B cell (primary cell): ENCODE measurements at regions not wholly inside any gene's neighbourhood (a gene's known extent, or its start where the extent isn't known, plus 50 kb on each side); places are given as distances from the start of the nearest gene placed in this dataset.

Experiments used
- ATAC-seq: fragments of 200-7000 bp; cut with Tn5 transposase; one replicate; pipeline ENCODE4 v1.10.0; 2021; ENCODE audit warnings: low read depth, mild to moderate bottlenecking, moderate number of reproducible peaks, moderate library complexity
- CTCF ChIA-PET: fragments of 350-600 bp; sonication (Branson Sonifier 250); formaldehyde crosslinking; loops from one replicate; lab custom pipeline; 2021; ENCODE audit warnings: antibody characterized with exemption, inconsistent platforms; lab: Charles Lee
- POLR2A ChIA-PET: fragments of 350-600 bp; sonication (Branson Sonifier 250); formaldehyde crosslinking; loops from one replicate; lab custom pipeline; 2021; ENCODE audit warnings: antibody characterized with exemption; lab: Charles Lee
- DNase-seq: peaks from one replicate; pipeline ENCODE4 v3.0.0; 2013
- H2AFZ ChIP-seq: 2 replicates; pipeline ENCODE4 v1.6.1; 2012; ENCODE audit warnings: mild to moderate bottlenecking, low read depth, low read length; ENCODE audit not compliant: insufficient read depth, poor library complexity, severe bottlenecking
- H3K27ac ChIP-seq, 2 donors: 1 replicate in 1 of 2; 2 replicates in 1 of 2; pipeline ENCODE4 v1.5.1; 2012 to 2013; ENCODE audit warnings: low read length in 2 of 2, mild to moderate bottlenecking in 2 of 2, moderate library complexity in 1 of 2
- H3K27me3 ChIP-seq, 4 experiments: fragments of 200-600 bp in 1 of 4; sonication (generic) in 1 of 4; replicated peaks in 1 of 4; 1 replicate in 2 of 4; 2 replicates in 2 of 4; pipeline versions ENCODE4 v1.6.1 to v1.7.0; 2013 to 2016; ENCODE audit warnings: low read length in 3 of 4, mild to moderate bottlenecking in 2 of 4, mixed read lengths in 1 of 4, moderate library complexity in 1 of 4; ENCODE audit not compliant: insufficient read depth in 4 of 4, control insufficient read depth in 3 of 4; ENCODE audit errors: control extremely low read depth in 1 of 4
- H3K36me3 ChIP-seq, 2 experiments: replicated peaks in 1 of 2; 1 replicate in 1 of 2; 2 replicates in 1 of 2; pipeline versions ENCODE4 v1.6.1 to v1.7.1; 2013; ENCODE audit warnings: low read length in 1 of 2; ENCODE audit not compliant: insufficient read depth in 2 of 2, control insufficient read depth in 1 of 2; ENCODE audit errors: control extremely low read depth in 1 of 2, extremely low read depth in 1 of 2
- H3K4me1 ChIP-seq, 2 donors: fragments of 200-600 bp in 1 of 2; sonication (generic) in 1 of 2; 1 replicate in 1 of 2; 2 replicates in 1 of 2; pipeline versions ENCODE4 v1.5.1 to v1.6.1; 2013 to 2017; ENCODE audit warnings: low read length in 2 of 2; ENCODE audit not compliant: control insufficient read depth in 2 of 2, insufficient read depth in 2 of 2
- H3K4me2 ChIP-seq: replicated peaks from 2 replicates; pipeline ENCODE3; 2012; ENCODE audit warnings: mild to moderate bottlenecking, low read depth, low read length; ENCODE audit not compliant: poor library complexity, severe bottlenecking
- H3K4me3 ChIP-seq, 5 experiments: fragments of 200-600 bp in 1 of 5; sonication (generic) in 1 of 5; 1 replicate in 3 of 5; 2 replicates in 2 of 5; pipeline versions ENCODE4 v1.5.1 to v1.7.0; 2011 to 2016; ENCODE audit warnings: low read length in 4 of 5, mild to moderate bottlenecking in 4 of 5, low read depth in 2 of 5, control low read depth in 1 of 5, moderate library complexity in 1 of 5; ENCODE audit not compliant: insufficient read depth in 1 of 5; ENCODE audit errors: control extremely low read depth in 1 of 5, extremely low read depth in 1 of 5
- H3K79me2 ChIP-seq: fragments of 200-600 bp; sonication (generic); one replicate; pipeline ENCODE4 v1.6.0; 2016; ENCODE audit warnings: low read length; ENCODE audit not compliant: control insufficient read depth, insufficient read depth
- H3K9ac ChIP-seq: fragments of 200-600 bp; sonication (generic); 2 replicates; pipeline ENCODE4 v1.6.1; 2017; ENCODE audit warnings: mild to moderate bottlenecking, low read length, moderate library complexity
- H3K9me3 ChIP-seq, 3 donors: one replicate each; pipeline versions ENCODE4 v1.6.1 to v1.7.1; 2013; ENCODE audit warnings: low read length in 2 of 3; ENCODE audit not compliant: control insufficient read depth in 2 of 3, insufficient read depth in 1 of 3; ENCODE audit errors: control extremely low read depth in 1 of 3
- H4K20me1 ChIP-seq: 2 replicates; pipeline ENCODE4 v1.6.0; 2012; ENCODE audit warnings: mild to moderate bottlenecking, low read length; ENCODE audit not compliant: insufficient read depth, control insufficient read depth, poor library complexity, severe bottlenecking
- H3K27ac Mint-ChIP-seq: one replicate; pipeline ENCODE4 v1.8.0; 2021; ENCODE audit warnings: mixed read lengths
- H3K27me3 Mint-ChIP-seq: one replicate; pipeline ENCODE4 v1.8.0; 2021; ENCODE audit warnings: mixed read lengths
- H3K4me1 Mint-ChIP-seq: one replicate; pipeline ENCODE4 v1.8.0; 2021; ENCODE audit warnings: mixed read lengths
- H3K4me3 Mint-ChIP-seq: one replicate; pipeline ENCODE4 v1.8.0; 2021; ENCODE audit warnings: mixed read lengths
- H3K9me3 Mint-ChIP-seq: one replicate; pipeline ENCODE4 v1.8.0; 2022; ENCODE audit warnings: mixed read lengths; ENCODE audit not compliant: insufficient read depth
- CTCF ChIP-seq: fragments of 200-600 bp; IDR thresholded peaks from one replicate; pipeline ENCODE4 v1.8.0; 2022; ENCODE audit warnings: antibody characterized with exemption, mild to moderate bottlenecking
- EZH2 ChIP-seq: IDR thresholded peaks from 2 replicates; pipeline ENCODE4 v1.6.1; 2012; ENCODE audit warnings: borderline replicate concordance, low read depth, mild to moderate bottlenecking, moderate library complexity, low read length; ENCODE audit not compliant: insufficient read depth, poor library complexity, severe bottlenecking
- WGBS: methylation state at CpG from one replicate; pipeline ENCODE4 v1.1.5; 2013; ENCODE audit warnings: missing lambda C conversion rate; ENCODE audit not compliant: insufficient coverage; 5-methylcytosine and 5-hydroxymethylcytosine counted together
- intact Hi-C: fragments of 100-400 bp; cut with micrococcal nuclease; formaldehyde crosslinking; loops from one replicate; pipeline ENCODE4 v1.10.0; 2022

DNA sequence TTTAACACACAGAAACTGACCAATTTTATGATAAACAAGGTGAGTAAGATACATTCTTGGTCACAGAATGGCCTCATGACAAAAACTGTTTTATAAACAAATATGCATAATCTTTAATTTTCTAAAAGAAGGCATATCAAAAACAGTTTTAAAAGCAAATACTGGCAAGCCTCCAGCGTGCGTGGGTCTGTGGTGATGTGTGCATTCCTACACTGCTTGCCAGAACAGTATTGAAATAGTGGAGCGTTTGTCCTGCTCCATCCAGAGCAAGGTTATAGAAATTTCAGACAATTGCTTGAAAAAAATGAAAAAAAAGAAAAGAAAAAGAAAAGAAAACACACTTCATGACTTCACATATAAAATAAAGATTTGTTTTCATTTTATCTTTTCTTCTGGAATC lies 140.9 kb downstream of the MZT1 start:
- no peak overlapping the region for H3K27ac Mint-ChIP-seq
- POLR2A ChIA-PET: no interaction called here
- no peaks in the 10 kb centered on the region for H3K9me3 ChIP-seq

GRCh38 chr13:72585254-72585653 lies 142.2 kb downstream of the MZT1 start:
- H3K4me3 ChIP-seq: no peak overlapping the region
- no peaks in the 10 kb centered on the region for H3K36me3 ChIP-seq
- no peak overlapping the region for H2AFZ ChIP-seq
- H3K27me3 Mint-ChIP-seq: no peaks in the 10 kb centered on the region
- no peaks in the 10 kb centered on the region for H3K79me2 ChIP-seq
- H3K27me3 ChIP-seq: no peaks in the 10 kb centered on the region
- DNase-seq (no peak), ATAC-seq (no peak)
- TF ChIP-seq CTCF: no peak
- no peak for TF ChIP-seq EZH2
- H3K4me1 Mint-ChIP-seq: no peaks in the 10 kb centered on the region
- H3K4me2 ChIP-seq: no peak overlapping the region
- POLR2A ChIA-PET: no interaction called here
- no peak overlapping the region for H3K27ac ChIP-seq
- intact Hi-C loops: no loop called here
- no peak overlapping the region for H3K4me3 Mint-ChIP-seq
- no peaks in the 10 kb centered on the region for H4K20me1 ChIP-seq
- no peaks in the 10 kb centered on the region for H3K4me1 ChIP-seq
- no peak overlapping the region for H3K9ac ChIP-seq
- 73% methylated on average over 1 of the region's 2 CpGs for WGBS
- CTCF ChIA-PET: no interaction called here
- H3K27ac Mint-ChIP-seq: no peak overlapping the region
- H3K9me3 Mint-ChIP-seq: no peaks in the 10 kb centered on the region
- H3K9me3 ChIP-seq: no peaks in the 10 kb centered on the region

More for the DNA sequence above, 140.9 kb downstream of the MZT1 start:
- Histone ChIP-seq H3K36me3 (no peaks in the 10 kb centered on the region), H3K27ac (no peak overlapping the region), H3K79me2 (no peaks in the 10 kb centered on the region), H3K4me2 (no peak overlapping the region), H3K4me1 (no peaks in the 10 kb centered on the region), H3K27me3 (no peaks in the 10 kb centered on the region), H4K20me1 (no peaks in the 10 kb centered on the region), H2AFZ (no peak overlapping the region), H3K4me3 (no peak overlapping the region), H3K9ac (no peak overlapping the region)
- Mint-ChIP-seq H3K4me3 (no peak overlapping the region), H3K27me3 (no peaks in the 10 kb centered on the region), H3K4me1 (no peaks in the 10 kb centered on the region), H3K9me3 (no peaks in the 10 kb centered on the region)
- DNase-seq: no peak
- ATAC-seq: no peak
- TF ChIP-seq CTCF (no peak), EZH2 (no peak)
- intact Hi-C loops: no loop called here
- CTCF ChIA-PET: no interaction called here
- WGBS: no CpG with 5 or more reads among the region's 3 CpGs
